DND-41 (cell line): ENCODE measurements at regions not wholly inside any gene's neighbourhood (a gene's known extent, or its start where the extent isn't known, plus 50 kb on each side); places are given as distances from the start of the nearest gene placed in this dataset.

Source experiments
- CTCF ChIP-seq: IDR thresholded peaks from 2 replicates; pipeline ENCODE4 v1.5.1; 2012; ENCODE audit warnings: borderline replicate concordance, low read length, moderate library complexity, mild to moderate bottlenecking; ENCODE audit not compliant: poor library complexity, severe bottlenecking; ENCODE audit errors: extremely low read depth
- EZH2 ChIP-seq: IDR thresholded peaks from 3 replicates; pipeline ENCODE4 v1.6.1; 2012; ENCODE audit warnings: borderline replicate concordance, low read depth, mild to moderate bottlenecking, moderate library complexity, low read length, inconsistent platforms; ENCODE audit not compliant: severe bottlenecking

GRCh38 chr17:70629902-70630301, 460.6 kb downstream of the KCNJ2 start:
- peak; percentile 17 for TF ChIP-seq CTCF
- TF ChIP-seq EZH2, result no peak
